Natural killer cell treated with Interleukin-12 subunit alpha and Interleukin-12 subunit beta and Interleukin-15 and Interleukin-18, amount 100 ng/mL, for 72 hours (primary cell): ENCODE measurements at regions not wholly inside any gene's neighbourhood (a gene's known extent, or its start where the extent isn't known, plus 50 kb on each side); places are given as distances from the start of the nearest gene placed in this dataset.
"Not testable (repeated sequence)": the region's sequence is repeated elsewhere in the genome, so short reads cannot be mapped to it uniquely, and the experiment has no call there.

ENCODE experiments used
- ATAC-seq, 2 donors: fragments of 150-1000 bp; cut with Tn5 transposase in 1 of 2; sonication (Bioruptor Pico), chemical (Tn5 transposase) in 1 of 2; 2 replicates each; pipeline ENCODE4 v1.10.0; 2021
- DNase-seq: peaks from one replicate; pipeline ENCODE4 v3.0.0; 2022; ENCODE audit warnings: low spot score
- H3K27ac Mint-ChIP-seq, 2 donors: 1 replicate in 1 of 2; 2 replicates in 1 of 2; pipeline ENCODE4 v1.8.0; 2022; ENCODE audit warnings: mixed read lengths in 2 of 2, mild to moderate bottlenecking in 1 of 2, moderate library complexity in 1 of 2
- H3K27me3 Mint-ChIP-seq, 2 donors: 1 replicate in 1 of 2; 2 replicates in 1 of 2; pipeline ENCODE4 v1.8.0; 2022; ENCODE audit warnings: mixed read lengths in 2 of 2
- H3K36me3 Mint-ChIP-seq: one replicate; pipeline ENCODE4 v1.8.0; 2022; ENCODE audit warnings: mixed read lengths
- H3K4me1 Mint-ChIP-seq, 2 donors: 1 replicate in 1 of 2; 2 replicates in 1 of 2; pipeline ENCODE4 v1.8.0; 2022; ENCODE audit warnings: low read depth in 2 of 2, mixed read lengths in 2 of 2, mild to moderate bottlenecking in 1 of 2
- H3K4me3 Mint-ChIP-seq: one replicate; pipeline ENCODE4 v1.8.0; 2022; ENCODE audit warnings: mixed read lengths
- H3K9me3 Mint-ChIP-seq: 2 replicates; pipeline ENCODE4 v1.8.0; 2022; ENCODE audit warnings: mixed read lengths

- no peaks in the 10 kb centered on the region for H3K4me1 Mint-ChIP-seq
- no peaks in the 10 kb centered on the region for H3K36me3 Mint-ChIP-seq
- no peak overlapping the region for H3K4me3 Mint-ChIP-seq
- no peak overlapping the region for H3K27ac Mint-ChIP-seq
- H3K9me3 Mint-ChIP-seq = no peaks in the 10 kb centered on the region
- ATAC-seq (no peak), DNase-seq (no peak)
- H3K27me3 Mint-ChIP-seq = peaks cover 15 to 20% of the 10 kb centered on the region in 2 donors
Observed at GRCh38 chr22:47351836-47352579, 589.6 kb downstream of the TBC1D22A start.

GRCh38 chr22:47346287-47346686 is 583.8 kb downstream of the TBC1D22A start:
- not testable (repeated sequence) for H3K36me3 Mint-ChIP-seq, H3K27ac Mint-ChIP-seq, H3K9me3 Mint-ChIP-seq, DNase-seq, H3K4me3 Mint-ChIP-seq, ATAC-seq, H3K4me1 Mint-ChIP-seq
- peaks cover 18 to 30% of the 10 kb centered on the region in 2 donors for H3K27me3 Mint-ChIP-seq

GRCh38 chr22:47345025-47345424 is 582.6 kb downstream of the TBC1D22A start:
- H3K27ac Mint-ChIP-seq = no peak overlapping the region
- no peaks in the 10 kb centered on the region for H3K4me1 Mint-ChIP-seq
- DNase-seq = no peak

GRCh38 chr22:47344414-47344813 is 582.0 kb downstream of the TBC1D22A start:
- no peak for DNase-seq
- H3K27ac Mint-ChIP-seq = no peak overlapping the region
- H3K4me1 Mint-ChIP-seq = no peaks in the 10 kb centered on the region
- H3K9me3 Mint-ChIP-seq = no peaks in the 10 kb centered on the region
- no peaks in the 10 kb centered on the region for H3K36me3 Mint-ChIP-seq
- H3K27me3 Mint-ChIP-seq = peaks cover 22 to 25% of the 10 kb centered on the region in 2 donors
- no peak overlapping the region for H3K4me3 Mint-ChIP-seq
- ATAC-seq = no peak

More at GRCh38 chr22:47345025-47345424, 582.6 kb downstream of the TBC1D22A start:
- ATAC-seq = peak in 1 of 2 donors; percentile 40
- no peak overlapping the region for H3K4me3 Mint-ChIP-seq
- H3K27me3 Mint-ChIP-seq = peaks cover 20 to 25% of the 10 kb centered on the region in 2 donors
- H3K36me3 Mint-ChIP-seq = no peaks in the 10 kb centered on the region
- no peaks in the 10 kb centered on the region for H3K9me3 Mint-ChIP-seq

GRCh38 chr22:47343611-47344010 is 581.2 kb downstream of the TBC1D22A start:
- H3K4me3 Mint-ChIP-seq = no peak overlapping the region
- DNase-seq (no peak), ATAC-seq (peak; percentile 36 to 38)
- H3K36me3 Mint-ChIP-seq = no peaks in the 10 kb centered on the region
- peaks cover 19 to 20% of the 10 kb centered on the region in 2 donors for H3K27me3 Mint-ChIP-seq
- H3K27ac Mint-ChIP-seq = no peak overlapping the region
- H3K4me1 Mint-ChIP-seq = no peaks in the 10 kb centered on the region
- no peaks in the 10 kb centered on the region for H3K9me3 Mint-ChIP-seq

GRCh38 chr22:47342446-47342845 is 580.0 kb downstream of the TBC1D22A start:
- no peaks in the 10 kb centered on the region for H3K4me1 Mint-ChIP-seq

GRCh38 chr22:47341464-47341863 is 579.0 kb downstream of the TBC1D22A start:
- peaks cover 0 to 2% of the 10 kb centered on the region in 2 donors for H3K4me1 Mint-ChIP-seq
- H3K36me3 Mint-ChIP-seq = no peaks in the 10 kb centered on the region
- no peak overlapping the region for H3K4me3 Mint-ChIP-seq
- ATAC-seq (no peak), DNase-seq (no peak)
- peaks cover 18% of the 10 kb centered on the region in 2 donors for H3K27me3 Mint-ChIP-seq
- H3K27ac Mint-ChIP-seq = no peak overlapping the region
- H3K9me3 Mint-ChIP-seq = no peaks in the 10 kb centered on the region

More at GRCh38 chr22:47342446-47342845, 580.0 kb downstream of the TBC1D22A start:
- Mint-ChIP-seq H3K9me3 (no peaks in the 10 kb centered on the region), H3K36me3 (no peaks in the 10 kb centered on the region), H3K27me3 (peaks cover 18% of the 10 kb centered on the region in 2 donors), H3K4me3 (no peak overlapping the region), H3K27ac (no peak overlapping the region)
- no peak for ATAC-seq
- DNase-seq = no peak

- H3K9me3 Mint-ChIP-seq = peaks cover 3% of the 10 kb centered on the region
- no peak for DNase-seq
- H3K27ac Mint-ChIP-seq = no peak overlapping the region
- no peak for ATAC-seq
- H3K27me3 Mint-ChIP-seq = peaks cover 21 to 23% of the 10 kb centered on the region in 2 donors
- H3K4me3 Mint-ChIP-seq = no peak overlapping the region
- peaks cover 4 to 5% of the 10 kb centered on the region in 2 donors for H3K4me1 Mint-ChIP-seq
- H3K36me3 Mint-ChIP-seq = no peaks in the 10 kb centered on the region
Observed at GRCh38 chr22:47340851-47341436, 578.5 kb downstream of the TBC1D22A start.

- Mint-ChIP-seq H3K27ac (peak overlapping the region; percentile 32 to 70), H3K36me3 (no peaks in the 10 kb centered on the region), H3K4me1 (peaks cover 7% of the 10 kb centered on the region in 2 donors), H3K27me3 (peaks cover 17 to 19% of the 10 kb centered on the region in 2 donors), H3K9me3 (peaks cover 6% of the 10 kb centered on the region), H3K4me3 (peak overlapping the region; percentile 50)
- ATAC-seq (peak; percentile 55 to 86), DNase-seq (no peak)
Observed at GRCh38 chr22:47337161-47337621, 574.7 kb downstream of the TBC1D22A start.

- H3K4me3 Mint-ChIP-seq = no peak overlapping the region
- peaks cover 15 to 18% of the 10 kb centered on the region in 2 donors for H3K27me3 Mint-ChIP-seq
- peaks cover 6% of the 10 kb centered on the region for H3K9me3 Mint-ChIP-seq
- no peaks in the 10 kb centered on the region for H3K36me3 Mint-ChIP-seq
- H3K27ac Mint-ChIP-seq = no peak overlapping the region
- peaks cover 7% of the 10 kb centered on the region in 2 donors for H3K4me1 Mint-ChIP-seq
- DNase-seq (no peak), ATAC-seq (no peak)
Observed at GRCh38 chr22:47335958-47336357, 573.5 kb downstream of the TBC1D22A start.

- H3K27me3 Mint-ChIP-seq = peaks cover 16 to 23% of the 10 kb centered on the region in 2 donors
- no peak overlapping the region for H3K4me3 Mint-ChIP-seq
- peaks cover 6% of the 10 kb centered on the region for H3K9me3 Mint-ChIP-seq
- H3K36me3 Mint-ChIP-seq = no peaks in the 10 kb centered on the region
- DNase-seq = no peak
- H3K27ac Mint-ChIP-seq = no peak overlapping the region
- ATAC-seq = no peak
- H3K4me1 Mint-ChIP-seq = peaks cover 7% of the 10 kb centered on the region in 2 donors
Observed at GRCh38 chr22:47335460-47335859, 573.0 kb downstream of the TBC1D22A start.

GRCh38 chr22:47334601-47335000 is 572.2 kb downstream of the TBC1D22A start:
- DNase-seq (no peak), ATAC-seq (no peak)
- Mint-ChIP-seq H3K27me3 (peaks cover 17 to 25% of the 10 kb centered on the region in 2 donors), H3K27ac (no peak overlapping the region), H3K4me3 (no peak overlapping the region), H3K36me3 (no peaks in the 10 kb centered on the region), H3K4me1 (peaks cover 7 to 12% of the 10 kb centered on the region in 2 donors), H3K9me3 (peaks cover 6% of the 10 kb centered on the region)

- H3K9me3 Mint-ChIP-seq = peaks cover 6% of the 10 kb centered on the region
- H3K4me1 Mint-ChIP-seq = peaks cover 7 to 12% of the 10 kb centered on the region in 2 donors
- ATAC-seq = no peak
- DNase-seq = no peak
- no peak overlapping the region for H3K4me3 Mint-ChIP-seq
- no peak overlapping the region for H3K27ac Mint-ChIP-seq
- H3K27me3 Mint-ChIP-seq = peaks cover 20 to 30% of the 10 kb centered on the region in 2 donors
- H3K36me3 Mint-ChIP-seq = no peaks in the 10 kb centered on the region
Observed at GRCh38 chr22:47333625-47334024, 571.2 kb downstream of the TBC1D22A start.
